NCI-H1930 (cell line): ENCODE measurements at regions not wholly inside any gene's neighbourhood (a gene's known extent, or its start where the extent isn't known, plus 50 kb on each side); places are given as distances from the start of the nearest gene placed in this dataset.
"Not testable (repeated sequence)": the region's sequence is repeated elsewhere in the genome, so short reads cannot be mapped to it uniquely, and the experiment has no call there.

Source experiments
- DNase-seq, 2 experiments: peaks; one replicate each; lab custom pipeline; 2025; lab: John Stamatoyannopoulos, UW

- not testable (repeated sequence) for DNase-seq
Observed at GRCh38 chr11:91481875-91482274, 742.7 kb upstream of the FAT3 start.

GRCh38 chr11:91470656-91471055 lies 754.0 kb upstream of the FAT3 start:
- no peak for DNase-seq

- no peak for DNase-seq
Observed at GRCh38 chr11:91459840-91460239, 764.8 kb upstream of the FAT3 start.

- no peak for DNase-seq
Observed at GRCh38 chr11:91446267-91446666, 778.4 kb upstream of the FAT3 start.

GRCh38 chr11:91435694-91436395 lies 788.8 kb upstream of the FAT3 start:
- DNase-seq: no peak

GRCh38 chr11:91433284-91434010 lies 791.2 kb upstream of the FAT3 start:
- no peak for DNase-seq

- DNase-seq: no peak
Observed at GRCh38 chr11:91421641-91422040, 803.0 kb upstream of the FAT3 start.

- DNase-seq: no peak
Observed at GRCh38 chr11:91407842-91408241, 816.8 kb upstream of the FAT3 start.

GRCh38 chr11:91406009-91406408 lies 818.6 kb upstream of the FAT3 start:
- no peak for DNase-seq

GRCh38 chr11:91404344-91404743 lies 820.3 kb upstream of the FAT3 start:
- DNase-seq: no peak

- no peak for DNase-seq
Observed at GRCh38 chr11:91397134-91397468, 827.5 kb upstream of the FAT3 start.

GRCh38 chr11:91396236-91397133 lies 828.1 kb upstream of the FAT3 start:
- no peak for DNase-seq

GRCh38 chr11:91394727-91395414 lies 829.7 kb upstream of the FAT3 start:
- DNase-seq: no peak

- DNase-seq: no peak
Observed at GRCh38 chr11:91394073-91394726, 830.4 kb upstream of the FAT3 start.

GRCh38 chr11:91382946-91383345 lies 841.7 kb upstream of the FAT3 start:
- DNase-seq: no peak

GRCh38 chr11:91374794-91375193 lies 849.8 kb upstream of the FAT3 start:
- no peak for DNase-seq

- DNase-seq: no peak
Observed at GRCh38 chr11:91373497-91373896, 851.1 kb upstream of the FAT3 start.

- no peak for DNase-seq
Observed at GRCh38 chr11:91366816-91367215, 857.8 kb upstream of the FAT3 start.

- DNase-seq: no peak
Observed at GRCh38 chr11:91365986-91366585, 858.5 kb upstream of the FAT3 start.

- DNase-seq: no peak
Observed at GRCh38 chr11:91350931-91351330, 873.7 kb upstream of the FAT3 start.

GRCh38 chr11:91326751-91327150 lies 897.9 kb upstream of the FAT3 start:
- DNase-seq: no peak
